ENCODE measurements at regions not wholly inside any gene's neighbourhood (a gene's known extent, or its start where the extent isn't known, plus 50 kb on each side); places are given as distances from the start of the nearest gene placed in this dataset.
A peak's percentile ranks its signal among the peaks of the same experiment; 100 is the strongest.

- no peak overlapping the region for H3K14ac ChIP-seq (replicated peaks; ENCODE audit: low read depth, low read length)
- H3K56ac ChIP-seq (ENCODE audit: extremely low read depth, insufficient read depth, low read length): no peak overlapping the region
- ChIA-PET POLR2A (ENCODE audit: unreplicated experiment) (no interaction called here), CTCF (no interaction called here)
- H2AK5ac ChIP-seq (ENCODE audit: low read depth, low read length): no peak overlapping the region
- H4K20me1 ChIP-seq (ENCODE audit: insufficient read depth, low read length): no peaks in the 10 kb centered on the region
- H2AFZ ChIP-seq (replicated peaks; ENCODE audit: low read length, poor library complexity): no peak overlapping the region
- H3K4ac ChIP-seq (ENCODE audit: low read depth, low read length): no peak overlapping the region
- no peak overlapping the region for H3K4me3 ChIP-seq (ENCODE audit: insufficient read depth, low read depth, low read length)
- peaks cover 3 to 6% of the 10 kb centered on the region in 2 experiments; a peak in 1 of 4 replicates for H3K79me1 ChIP-seq (ENCODE audit: low read depth in 1 of 2, low read length in 2 of 2)
- in situ Hi-C loops (cut with MboI; ENCODE audit: low sequenced_read_pairs): no loop called here
- DNase-seq (peak; percentile 88), ATAC-seq (ENCODE audit: low read depth) (peak; percentile 75)
- H3K18ac ChIP-seq (ENCODE audit: low read depth, low read length): peak overlapping the region; percentile 65; the same call in 1 of the 2 replicates
- peak overlapping the region; percentile 81; the same call in 1 of the 2 replicates for H3K4me2 ChIP-seq (ENCODE audit: low read depth, low read length)
- H2BK20ac ChIP-seq (ENCODE audit: low read depth, low read length): no peak overlapping the region
- no peaks in the 10 kb centered on the region for H3K36me3 ChIP-seq (ENCODE audit: control insufficient read depth, insufficient read depth, low read length)
- TF ChIP-seq RCOR1 (IDR thresholded peaks at IDR 0.05; ENCODE audit: insufficient replicate concordance, low read length): no peak
- TF ChIP-seq RAD21 (IDR thresholded peaks at IDR 0.05; ENCODE audit: low read length): no peak
- peak; percentile 32; the same call in 1 of the 2 replicates for TF ChIP-seq CEBPB (IDR thresholded peaks at IDR 0.05; ENCODE audit: low read depth, low read length)
- TF ChIP-seq NFE2L2 (IDR thresholded peaks at IDR 0.05; ENCODE audit: low read depth, low read length): no peak
- no peak for TF ChIP-seq USF2 (IDR thresholded peaks at IDR 0.05; ENCODE audit: low read depth, low read length)
- TF ChIP-seq MAFK (IDR thresholded peaks at IDR 0.05; ENCODE audit: low read depth, low read length): no peak
- peak; percentile 73 for TF ChIP-seq FOS (IDR thresholded peaks at IDR 0.05; ENCODE audit: low read depth, low read length)
- no peak for TF ChIP-seq ELK1 (IDR thresholded peaks at IDR 0.05; ENCODE audit: borderline replicate concordance, low read depth, low read length)
- no peak for TF ChIP-seq RFX5 (IDR thresholded peaks at IDR 0.05; ENCODE audit: low read depth, low read length)
- TF ChIP-seq CTCF (conservative IDR thresholded peaks at IDR 0.05; ENCODE audit: low read depth, low read length): no peak
- TF ChIP-seq MAZ (IDR thresholded peaks at IDR 0.05; ENCODE audit: borderline replicate concordance, low read depth, low read length): no peak
- no peak for TF ChIP-seq POLR2A (IDR thresholded peaks at IDR 0.05; ENCODE audit: low read depth, low read length)
- no peak for TF ChIP-seq BHLHE40 (IDR thresholded peaks at IDR 0.05; ENCODE audit: low read depth, low read length)
- peak overlapping the region; percentile 42; the same call in 1 of the 2 replicates for H4K5ac ChIP-seq (ENCODE audit: low read depth, low read length)
- dilution Hi-C loops (cut with HindIII; ENCODE audit: low sequenced_read_pairs, unreplicated experiment): no loop called here
- intact Hi-C loops (cut with micrococcal nuclease): loop anchor here (5.0 kb wide), 1 partner anchor 861 kb away; no protein-coding TSS in a partner anchor
- no CpG with 5 or more reads among the region's 1 CpG for WGBS, 2 experiments (ENCODE audit: extremely low coverage in 2 of 2, insufficient read length in 1 of 2)
- H3K4me1 ChIP-seq (ENCODE audit: control insufficient read depth, insufficient read depth, low read length): peaks cover 4% of the 10 kb centered on the region
- H2BK120ac ChIP-seq (ENCODE audit: low read depth, low read length): no peak overlapping the region
- H2AK9ac ChIP-seq (replicated peaks; ENCODE audit: low read depth, low read length, poor library complexity): no peak overlapping the region
- no peak overlapping the region for H2BK5ac ChIP-seq (ENCODE audit: low read depth, low read length, poor library complexity, severe bottlenecking)
- no TSS peak for BruUV-seq (replicated peaks)
- no peak overlapping the region for H3K9ac ChIP-seq (ENCODE audit: low read depth, low read length)
- no peak overlapping the region for H2BK15ac ChIP-seq (ENCODE audit: low read depth, low read length)
- no peak overlapping the region for H4K8ac ChIP-seq (ENCODE audit: low read depth in 2 of 2, low read length in 2 of 2)
- H3K9me3 ChIP-seq (ENCODE audit: control insufficient read depth, insufficient read depth, low read length): no peaks in the 10 kb centered on the region
- no peak overlapping the region for H4K91ac ChIP-seq (ENCODE audit: insufficient read depth, low read depth, low read length)
- H3K27ac ChIP-seq (ENCODE audit: insufficient read depth, low read length): no peak overlapping the region
- no peaks in the 10 kb centered on the region for H3K27me3 ChIP-seq (ENCODE audit: control insufficient read depth, insufficient read depth, low read length)
- H3K9me1 ChIP-seq (ENCODE audit: insufficient read depth, low read length): 0 out of 2 replicates have a peak, but pooled peaks cover 8% of the 10 kb centered on the region
- H3K23ac ChIP-seq (ENCODE audit: low read depth, low read length): no peak overlapping the region
Observed at GRCh38 chr12:88391556-88391955, 188.7 kb downstream of the KITLG start.

All from IMR-90 (cell line).